DMS114 treated with DMSO at 0.1 percent for 48 hours (cell line): ENCODE measurements at regions not wholly inside any gene's neighbourhood (a gene's known extent, or its start where the extent isn't known, plus 50 kb on each side); places are given as distances from the start of the nearest gene placed in this dataset.

ENCODE experiments used
- DNase-seq: peaks from one replicate; lab custom pipeline; 2025; ENCODE audit not compliant: unreplicated experiment; lab: John Stamatoyannopoulos, UW

DNA sequence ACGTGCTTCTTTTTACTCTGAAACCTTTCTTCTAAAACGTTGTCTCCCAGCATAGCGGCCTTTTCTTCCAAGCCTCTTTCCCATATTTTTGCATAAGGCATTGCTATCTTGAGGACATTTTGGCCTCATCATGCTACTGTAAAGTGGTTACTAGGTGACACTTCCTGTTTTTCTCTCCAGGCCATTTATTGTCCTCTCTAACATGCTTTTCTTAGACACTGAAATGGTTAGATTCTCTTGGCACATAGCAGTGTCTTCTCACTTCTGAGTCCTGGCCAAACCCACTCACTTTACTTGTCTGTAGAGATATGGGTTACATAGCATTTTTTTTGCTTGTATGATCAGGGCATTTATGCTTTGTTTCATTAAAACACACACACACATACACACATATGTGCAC lies 50.1 kb upstream of the KCNH7 start:
- DNase-seq: no peak
